HFFc6 (cell line): ENCODE measurements at regions not wholly inside any gene's neighbourhood (a gene's known extent, or its start where the extent isn't known, plus 50 kb on each side); places are given as distances from the start of the nearest gene placed in this dataset.
A peak's percentile ranks its signal among the peaks of the same experiment; 100 is the strongest.

Experiments
- DNase-seq: peaks from one replicate; pipeline ENCODE4 v3.0.0-alpha.2; 2018
- H3K27ac Mint-ChIP-seq: 2 replicates; pipeline ENCODE4 v1.8.0; 2020; ENCODE audit warnings: mild to moderate bottlenecking, mixed read lengths
- H3K27me3 Mint-ChIP-seq: 2 replicates; pipeline ENCODE4 v1.8.0; 2021; ENCODE audit warnings: mild to moderate bottlenecking, moderate library complexity, mixed read lengths; ENCODE audit not compliant: insufficient read depth
- H3K36me3 Mint-ChIP-seq: 2 replicates; pipeline ENCODE4 v1.8.0; 2021; ENCODE audit warnings: low read depth, mixed read lengths
- H3K4me1 Mint-ChIP-seq: 2 replicates; pipeline ENCODE4 v1.8.0; 2020; ENCODE audit warnings: low read depth, mixed read lengths
- H3K4me3 Mint-ChIP-seq: 2 replicates; pipeline ENCODE4 v1.8.0; 2020; ENCODE audit warnings: mild to moderate bottlenecking, moderate library complexity, mixed read lengths
- H3K9me3 Mint-ChIP-seq: 2 replicates; pipeline ENCODE4 v1.8.0; 2020; ENCODE audit warnings: mild to moderate bottlenecking, mixed read lengths
- CTCF ChIP-seq: fragments of 200-600 bp; sonication (generic); IDR thresholded peaks from 2 replicates; pipeline ENCODE4 v1.5.0; 2021; ENCODE audit warnings: antibody characterized with exemption, mild to moderate bottlenecking

GRCh38 chr6:27617700-27618689 is 145.1 kb upstream of the ZNF184 start:
- H3K27me3 Mint-ChIP-seq: peaks cover 11% of the 10 kb centered on the region
- peak; percentile 65 for DNase-seq
- H3K9me3 Mint-ChIP-seq: no peaks in the 10 kb centered on the region
- peaks cover 18% of the 10 kb centered on the region for H3K4me1 Mint-ChIP-seq
- H3K27ac Mint-ChIP-seq: peak overlapping the region; percentile 32; the same call in 1 of the 2 replicates
- no peak for TF ChIP-seq CTCF
- H3K4me3 Mint-ChIP-seq: peak overlapping the region; percentile 93
- no peaks in the 10 kb centered on the region for H3K36me3 Mint-ChIP-seq

GRCh38 chr6:27617046-27617687 is 144.3 kb upstream of the ZNF184 start:
- peak overlapping the region; percentile 93 for H3K4me3 Mint-ChIP-seq
- peaks cover 18% of the 10 kb centered on the region for H3K4me1 Mint-ChIP-seq
- peak; percentile 32 for DNase-seq
- H3K27ac Mint-ChIP-seq: peak overlapping the region; percentile 10; the same call in 1 of the 2 replicates
- TF ChIP-seq CTCF: no peak
- H3K27me3 Mint-ChIP-seq: peaks cover 11% of the 10 kb centered on the region
- no peaks in the 10 kb centered on the region for H3K36me3 Mint-ChIP-seq
- no peaks in the 10 kb centered on the region for H3K9me3 Mint-ChIP-seq

GRCh38 chr6:27616328-27617045 is 143.6 kb upstream of the ZNF184 start:
- H3K27ac Mint-ChIP-seq: no peak overlapping the region

GRCh38 chr6:27611451-27611850 is 138.5 kb upstream of the ZNF184 start:
- Mint-ChIP-seq H3K36me3 (no peaks in the 10 kb centered on the region), H3K9me3 (no peaks in the 10 kb centered on the region), H3K4me1 (peaks cover 14% of the 10 kb centered on the region), H3K27me3 (peaks cover 9% of the 10 kb centered on the region; the same call in 1 of the 2 replicates), H3K27ac (no peak overlapping the region), H3K4me3 (no peak overlapping the region)
- no peak for TF ChIP-seq CTCF
- no peak for DNase-seq

More at GRCh38 chr6:27616328-27617045, 143.6 kb upstream of the ZNF184 start:
- Mint-ChIP-seq H3K4me1 (peaks cover 18% of the 10 kb centered on the region), H3K27me3 (peaks cover 13% of the 10 kb centered on the region), H3K36me3 (no peaks in the 10 kb centered on the region), H3K9me3 (no peaks in the 10 kb centered on the region), H3K4me3 (peak overlapping the region; percentile 93)
- no peak for DNase-seq
- no peak for TF ChIP-seq CTCF
